Mesenchymal stem cell (in vitro differentiated cells and primary cell): ENCODE measurements at regions not wholly inside any gene's neighbourhood (a gene's known extent, or its start where the extent isn't known, plus 50 kb on each side); places are given as distances from the start of the nearest gene placed in this dataset.

Experiments used
- DNase-seq: peaks from one replicate; pipeline ENCODE4 v3.0.0-alpha.2; 2013
- H2AFZ ChIP-seq: one replicate; pipeline ENCODE4 v1.6.1; 2013; ENCODE audit warnings: low read depth, mild to moderate bottlenecking, control low read depth, inconsistent platforms, low read length, moderate library complexity
- H2AK5ac ChIP-seq: 2 replicates; pipeline ENCODE4 v1.6.1; 2013; ENCODE audit warnings: low read length, moderate library complexity, mild to moderate bottlenecking, inconsistent platforms; ENCODE audit not compliant: severe bottlenecking
- H2BK120ac ChIP-seq: one replicate; pipeline ENCODE4 v1.6.1; 2013; ENCODE audit warnings: low read depth, mild to moderate bottlenecking, inconsistent platforms, low read length, moderate library complexity
- H2BK12ac ChIP-seq, 2 experiments: one replicate each; pipeline ENCODE4 v1.6.1; 2013; ENCODE audit warnings: inconsistent platforms in 2 of 2, low read length in 2 of 2, mild to moderate bottlenecking in 2 of 2, moderate library complexity in 2 of 2, control low read depth in 1 of 2
- H2BK15ac ChIP-seq: one replicate; pipeline ENCODE4 v1.6.1; 2013; ENCODE audit warnings: mild to moderate bottlenecking, low read depth, inconsistent platforms; ENCODE audit not compliant: poor library complexity, severe bottlenecking
- H2BK5ac ChIP-seq: 2 replicates; pipeline ENCODE4 v1.6.1; 2013; ENCODE audit warnings: low read depth, mild to moderate bottlenecking, low read length, control low read depth, inconsistent platforms; ENCODE audit not compliant: poor library complexity, severe bottlenecking
- H3K14ac ChIP-seq, 2 experiments: one replicate each; pipeline ENCODE4 v1.6.1; 2013; ENCODE audit warnings: inconsistent platforms in 2 of 2, low read length in 2 of 2, control low read depth in 1 of 2, mild to moderate bottlenecking in 1 of 2, moderate library complexity in 1 of 2
- H3K18ac ChIP-seq, 2 experiments: one replicate each; pipeline ENCODE4 v1.6.1; 2013; ENCODE audit warnings: inconsistent platforms in 2 of 2, low read length in 2 of 2, control low read depth in 1 of 2, low read depth in 1 of 2, mild to moderate bottlenecking in 1 of 2
- H3K23ac ChIP-seq, 2 experiments: one replicate each; pipeline ENCODE4 v1.6.1; 2013; ENCODE audit warnings: inconsistent platforms in 2 of 2, low read length in 2 of 2, mild to moderate bottlenecking in 2 of 2, moderate library complexity in 2 of 2, control low read depth in 1 of 2
- H3K27ac ChIP-seq: 2 replicates; pipeline ENCODE4 v1.5.1; 2013; ENCODE audit warnings: mild to moderate bottlenecking, moderate library complexity, low read length, control low read depth, inconsistent platforms; ENCODE audit not compliant: poor library complexity, severe bottlenecking
- H3K27me3 ChIP-seq, 2 experiments: 2 replicates each; pipeline versions ENCODE4 v1.6.1 to v1.7.0; 2013; ENCODE audit warnings: low read length in 2 of 2, mild to moderate bottlenecking in 2 of 2, moderate library complexity in 2 of 2, control low read depth in 1 of 2, inconsistent platforms in 1 of 2; ENCODE audit not compliant: control insufficient read depth in 1 of 2, insufficient read depth in 1 of 2
- H3K36me3 ChIP-seq, 2 experiments: 2 replicates each; pipeline versions ENCODE4 v1.6.1 to v1.7.0; 2013; ENCODE audit warnings: low read length in 2 of 2, control low read depth in 1 of 2, inconsistent platforms in 1 of 2, low read depth in 1 of 2, mild to moderate bottlenecking in 1 of 2; ENCODE audit not compliant: insufficient read depth in 2 of 2, control insufficient read depth in 1 of 2
- H3K4ac ChIP-seq, 2 experiments: one replicate each; pipeline ENCODE4 v1.6.1; 2013; ENCODE audit warnings: inconsistent platforms in 2 of 2, low read length in 2 of 2, mild to moderate bottlenecking in 2 of 2, moderate library complexity in 2 of 2, control low read depth in 1 of 2, low read depth in 1 of 2
- H3K4me1 ChIP-seq: 2 replicates; pipeline ENCODE4 v1.6.1; 2013; ENCODE audit warnings: low read depth, low read length, control low read depth; ENCODE audit not compliant: control insufficient read depth, insufficient read depth
- H3K4me2 ChIP-seq: 2 replicates; pipeline ENCODE4 v1.6.1; 2013; ENCODE audit warnings: low read length, mild to moderate bottlenecking, inconsistent platforms; ENCODE audit not compliant: poor library complexity, severe bottlenecking
- H3K4me3 ChIP-seq, 2 experiments: 2 replicates each; pipeline versions ENCODE4 v1.5.1 to v1.7.0; 2013; ENCODE audit warnings: low read length in 2 of 2, mild to moderate bottlenecking in 2 of 2, control low read depth in 1 of 2, low read depth in 1 of 2; ENCODE audit not compliant: insufficient read depth in 1 of 2
- H3K79me1 ChIP-seq: replicated peaks from 2 replicates; pipeline ENCODE4 v1.6.1; 2013; ENCODE audit warnings: mild to moderate bottlenecking, control low read depth, low read length, inconsistent platforms; ENCODE audit not compliant: poor library complexity, severe bottlenecking
- H3K9ac ChIP-seq: 2 replicates; pipeline ENCODE4 v1.7.0; 2013; ENCODE audit warnings: mild to moderate bottlenecking, low read length, moderate library complexity
- H3K9me3 ChIP-seq: 2 replicates; pipeline ENCODE4 v1.7.0; 2013; ENCODE audit warnings: mild to moderate bottlenecking, low read length; ENCODE audit not compliant: control insufficient read depth
- H4K8ac ChIP-seq: one replicate; pipeline ENCODE4 v1.6.1; 2013; ENCODE audit warnings: inconsistent platforms, mild to moderate bottlenecking, low read length, moderate library complexity
- H4K91ac ChIP-seq: one replicate; pipeline ENCODE4 v1.6.1; 2013; ENCODE audit warnings: mild to moderate bottlenecking, low read length, inconsistent platforms
- WGBS: methylation state at CpG from one replicate; pipeline ENCODE4 v1.1.7; 2013; ENCODE audit warnings: mixed read lengths; 5-methylcytosine and 5-hydroxymethylcytosine counted together

DNA sequence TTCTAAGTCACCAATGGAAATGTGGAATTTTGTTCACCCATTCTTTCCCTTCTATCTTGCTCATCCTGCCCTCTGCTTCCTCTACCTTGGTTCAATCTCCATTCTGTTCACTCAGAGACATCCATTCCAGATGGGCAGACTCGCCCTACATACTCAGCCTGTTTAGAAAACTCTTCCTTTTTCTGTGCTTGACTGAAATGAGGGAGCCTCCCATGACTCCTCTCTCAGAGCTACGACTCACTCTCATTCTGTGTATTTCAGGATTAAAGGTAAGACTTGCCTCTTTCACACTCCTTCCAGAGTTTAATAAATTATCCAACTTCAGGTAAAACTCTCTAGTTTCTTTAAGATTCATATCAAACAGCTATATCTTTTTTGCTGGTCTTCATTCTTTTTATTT lies 182.8 kb downstream of the HS3ST3A1 start:
- H2AK5ac ChIP-seq: no peak overlapping the region
- H3K4ac ChIP-seq: no peak overlapping the region
- H3K4me3 ChIP-seq: no peak overlapping the region
- no peak overlapping the region for H2BK12ac ChIP-seq
- no peaks in the 10 kb centered on the region for H3K79me1 ChIP-seq
- no peak for DNase-seq
- H2BK5ac ChIP-seq: no peak overlapping the region
- no peak overlapping the region for H2BK120ac ChIP-seq
- H2AFZ ChIP-seq: no peak overlapping the region
- H4K8ac ChIP-seq: no peak overlapping the region
- H3K27me3 ChIP-seq: no peaks in the 10 kb centered on the region
- H3K9me3 ChIP-seq: no peaks in the 10 kb centered on the region
- no peak overlapping the region for H3K18ac ChIP-seq
- H3K23ac ChIP-seq: no peak overlapping the region
- H3K4me1 ChIP-seq: no peaks in the 10 kb centered on the region
- H3K14ac ChIP-seq: no peak overlapping the region
- no peak overlapping the region for H4K91ac ChIP-seq
- H3K27ac ChIP-seq: no peak overlapping the region
- no peak overlapping the region for H3K4me2 ChIP-seq
- H2BK15ac ChIP-seq: no peak overlapping the region
- no peaks in the 10 kb centered on the region for H3K36me3 ChIP-seq
- no peak overlapping the region for H3K9ac ChIP-seq
- 56% methylated on average over 2 of the region's 2 CpGs for WGBS

- DNase-seq: no peak
- 69% methylated on average over 1 of the region's 2 CpGs for WGBS
- Histone ChIP-seq H3K14ac (no peak overlapping the region), H3K18ac (no peak overlapping the region), H3K9me3 (no peaks in the 10 kb centered on the region), H3K4me3 (no peak overlapping the region), H2BK12ac (no peak overlapping the region), H2BK15ac (no peak overlapping the region), H3K79me1 (no peaks in the 10 kb centered on the region), H4K8ac (no peak overlapping the region), H3K23ac (no peak overlapping the region), H3K36me3 (no peaks in the 10 kb centered on the region), H3K4ac (no peak overlapping the region), H2BK120ac (no peak overlapping the region), H2AFZ (no peak overlapping the region), H3K27ac (no peak overlapping the region), H3K9ac (no peak overlapping the region), H3K27me3 (no peaks in the 10 kb centered on the region), H2BK5ac (no peak overlapping the region), H3K4me1 (no peaks in the 10 kb centered on the region), H4K91ac (no peak overlapping the region), H3K4me2 (no peak overlapping the region), H2AK5ac (no peak overlapping the region)
Measured at GRCh38 chr17:13417381-13417950, 184.3 kb downstream of the HS3ST3A1 start.

DNA sequence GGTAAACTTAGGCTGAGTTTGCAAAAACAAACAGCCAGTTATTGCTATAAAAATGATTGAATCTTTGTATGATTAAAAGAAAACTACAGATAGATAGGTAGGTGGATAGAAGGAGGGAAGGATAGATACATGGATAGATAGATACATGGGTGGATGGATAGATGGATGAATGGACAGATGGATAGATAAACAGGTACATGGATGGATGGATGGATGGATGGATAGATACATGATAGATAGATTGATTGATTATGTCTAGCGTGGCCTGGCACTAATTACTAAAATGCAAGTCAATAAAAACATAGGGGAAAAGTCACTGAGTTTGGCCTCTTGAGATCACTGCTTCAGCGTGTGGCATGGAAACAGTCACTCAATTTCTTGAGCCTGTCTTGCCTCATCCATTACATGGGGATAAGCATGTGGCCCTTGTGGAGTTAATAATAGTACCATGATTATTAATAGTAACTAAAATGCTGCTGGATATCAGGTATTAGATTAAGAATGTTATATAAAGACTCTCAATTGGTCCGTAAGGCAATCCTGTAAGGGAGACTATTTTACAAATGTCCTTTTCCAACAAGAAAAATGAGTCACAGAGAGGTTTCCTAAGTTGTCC lies 184.9 kb downstream of the HS3ST3A1 start:
- Histone ChIP-seq H3K27ac (no peak overlapping the region), H3K36me3 (no peaks in the 10 kb centered on the region), H3K9ac (no peak overlapping the region), H2BK12ac (no peak overlapping the region), H3K4me1 (no peaks in the 10 kb centered on the region), H3K27me3 (no peaks in the 10 kb centered on the region), H4K8ac (no peak overlapping the region), H3K18ac (no peak overlapping the region), H2BK15ac (no peak overlapping the region), H3K4ac (no peak overlapping the region), H2AFZ (no peak overlapping the region), H3K79me1 (no peaks in the 10 kb centered on the region), H3K4me2 (no peak overlapping the region), H3K9me3 (no peaks in the 10 kb centered on the region), H2AK5ac (no peak overlapping the region), H2BK5ac (no peak overlapping the region), H3K14ac (no peak overlapping the region), H2BK120ac (no peak overlapping the region), H3K23ac (no peak overlapping the region), H3K4me3 (no peak overlapping the region), H4K91ac (no peak overlapping the region)
- WGBS: 88% methylated on average over 3 of the region's 3 CpGs
- DNase-seq: no peak

GRCh38 chr17:13415871-13416416 lies 185.8 kb downstream of the HS3ST3A1 start:
- Histone ChIP-seq H3K4ac (no peak overlapping the region), H3K36me3 (no peaks in the 10 kb centered on the region), H2BK120ac (no peak overlapping the region), H3K4me2 (no peak overlapping the region), H3K23ac (no peak overlapping the region), H2AK5ac (no peak overlapping the region), H2BK5ac (no peak overlapping the region), H2AFZ (no peak overlapping the region), H3K9ac (no peak overlapping the region), H3K4me1 (no peaks in the 10 kb centered on the region), H3K9me3 (no peaks in the 10 kb centered on the region), H2BK15ac (no peak overlapping the region), H3K27me3 (no peaks in the 10 kb centered on the region), H3K14ac (no peak overlapping the region), H3K79me1 (no peaks in the 10 kb centered on the region), H4K8ac (no peak overlapping the region), H3K4me3 (no peak overlapping the region), H3K27ac (no peak overlapping the region), H2BK12ac (no peak overlapping the region), H4K91ac (no peak overlapping the region), H3K18ac (no peak overlapping the region)
- no peak for DNase-seq
- WGBS: 82% methylated on average over 13 of the region's 13 CpGs
